Ramos (cell line): ENCODE measurements at regions not wholly inside any gene's neighbourhood (a gene's known extent, or its start where the extent isn't known, plus 50 kb on each side); places are given as distances from the start of the nearest gene placed in this dataset.

Experiments used
- in situ Hi-C: fragments of 300-500 bp; cut with MboI; formaldehyde crosslinking; loops from one replicate; pipeline ENCODE4 v1.14.3; 2022; ENCODE audit warnings: low sequenced_read_pairs; ENCODE audit not compliant: unreplicated experiment

DNA sequence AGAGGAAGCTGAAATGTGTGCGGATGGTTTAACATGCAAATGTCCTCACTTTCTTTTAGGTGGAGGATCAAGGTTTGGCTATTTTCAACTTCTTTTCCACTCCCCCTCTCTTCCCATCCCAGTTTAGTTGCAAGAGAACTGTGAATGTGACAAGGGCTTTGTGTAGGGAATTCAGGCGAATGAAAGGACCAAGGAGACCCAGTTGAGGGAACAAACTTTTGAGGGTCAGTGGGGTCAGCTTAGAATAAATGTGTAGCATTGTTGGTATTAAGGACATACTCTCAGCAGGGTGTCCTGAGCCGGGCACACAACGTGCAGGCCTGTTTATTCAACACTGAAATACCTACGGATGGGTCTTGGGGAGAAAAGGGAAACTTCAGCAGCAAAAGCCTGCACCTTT is 346.0 kb downstream of the PMP22 start:
- in situ Hi-C loops: no loop called here

DNA sequence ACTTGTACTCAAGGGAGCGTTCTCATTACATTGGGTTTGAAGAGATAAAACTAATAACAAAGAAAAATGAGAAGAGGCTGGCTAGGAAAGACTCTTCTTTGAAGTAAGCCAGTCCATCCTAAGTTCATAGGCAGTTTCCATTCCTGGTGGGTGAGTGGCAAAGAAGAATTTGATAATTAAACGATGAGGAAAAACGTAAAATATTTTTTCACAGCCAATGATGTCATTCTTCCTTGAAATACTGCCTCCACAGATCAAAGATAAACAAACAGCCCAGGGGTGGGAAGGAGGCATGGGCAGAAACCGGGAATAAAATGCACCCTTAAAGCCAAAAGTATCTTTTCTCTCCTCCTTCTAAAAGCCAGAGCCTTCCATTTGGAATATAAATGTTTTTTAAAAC is 346.6 kb downstream of the PMP22 start:
- in situ Hi-C loops: no loop called here

DNA sequence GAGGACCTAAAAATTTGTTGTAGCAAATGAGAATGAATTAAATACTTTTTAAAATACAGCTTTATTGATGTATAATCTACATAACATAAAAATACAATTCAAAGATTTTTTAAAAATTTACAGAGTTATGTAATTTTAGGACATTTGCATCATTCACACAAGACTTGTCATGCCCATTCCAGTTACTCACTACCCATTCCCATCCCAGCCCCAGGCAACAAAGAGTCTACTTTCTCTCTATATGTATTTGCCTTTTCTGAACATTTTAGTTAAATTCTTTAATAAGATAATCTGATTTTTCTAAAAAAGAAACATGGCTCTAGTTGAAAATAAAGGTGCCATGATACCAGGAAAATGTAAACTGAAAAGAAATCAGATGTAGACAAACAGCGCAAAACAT is 354.2 kb downstream of the PMP22 start:
- in situ Hi-C loops: no loop called here

GRCh38 chr17:14904386-14904785 is 360.7 kb downstream of the PMP22 start:
- in situ Hi-C loops: no loop called here

GRCh38 chr17:14903854-14904253 is 361.3 kb downstream of the PMP22 start:
- in situ Hi-C loops: no loop called here

DNA sequence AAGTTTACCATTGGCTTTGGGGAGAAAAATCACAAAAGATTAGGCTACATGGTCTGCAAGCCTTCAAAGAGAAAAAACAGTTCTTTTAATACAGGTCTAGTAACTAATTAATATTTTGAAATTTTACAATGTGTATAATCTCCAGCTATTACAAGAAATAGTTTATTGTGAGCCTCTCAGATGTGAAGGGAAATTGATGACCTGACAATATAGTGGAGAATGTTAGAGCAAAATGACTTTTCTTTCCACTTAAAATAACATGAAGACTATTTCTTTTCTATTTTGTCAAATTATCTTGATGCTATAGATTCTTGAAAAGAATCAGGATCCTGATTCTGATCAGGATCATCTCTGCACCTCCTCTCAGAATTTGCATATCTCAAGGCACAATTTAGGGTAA is 362.3 kb downstream of the PMP22 start:
- in situ Hi-C loops: no loop called here

DNA sequence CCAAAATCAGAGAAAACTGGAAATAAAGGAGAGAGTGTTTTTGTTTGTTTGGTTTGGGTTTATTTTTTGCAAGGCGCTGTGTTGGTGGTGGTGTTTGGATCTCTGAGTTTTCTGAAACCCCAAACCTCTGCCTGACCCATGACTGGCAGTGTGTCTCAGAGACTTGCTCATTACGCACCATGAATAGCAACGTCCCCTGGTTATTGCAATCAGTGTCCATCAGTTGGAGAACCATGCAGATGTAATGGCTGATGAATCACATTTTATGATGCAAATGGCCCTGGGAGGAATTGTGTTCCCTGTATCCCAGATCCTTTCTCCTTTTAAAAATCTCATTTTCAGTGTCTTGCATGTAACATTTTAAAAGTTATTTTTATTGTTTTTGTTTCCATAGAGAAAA is 362.8 kb downstream of the PMP22 start:
- in situ Hi-C loops: no loop called here

GRCh38 chr17:14901376-14901775 is 363.8 kb downstream of the PMP22 start:
- in situ Hi-C loops: no loop called here

DNA sequence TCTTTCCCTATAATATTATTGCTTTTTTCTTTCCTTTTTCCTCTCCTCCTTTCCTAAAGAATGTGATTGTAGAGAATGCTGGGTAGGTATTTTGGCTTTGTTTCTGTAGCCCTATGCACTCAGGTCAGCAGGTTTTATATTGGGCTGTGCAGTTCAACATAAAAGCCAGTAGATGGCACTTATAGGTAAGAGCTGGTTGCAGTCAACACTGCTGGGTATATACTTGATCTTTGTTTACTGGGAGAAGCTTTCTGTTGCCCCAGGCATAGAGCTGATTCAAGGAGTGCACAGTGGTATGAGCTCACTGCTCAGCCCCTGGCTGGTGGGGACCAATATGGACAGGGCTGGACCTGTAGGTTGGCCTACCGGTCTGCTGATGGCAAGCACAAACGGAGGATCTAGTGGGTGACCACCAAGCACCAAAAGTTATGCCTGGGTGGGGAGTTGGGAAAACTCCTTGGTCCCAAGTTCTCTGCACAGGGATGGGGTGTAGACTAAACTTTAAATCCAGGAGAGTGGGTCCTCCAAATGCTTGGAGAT is 378.9 kb downstream of the PMP22 start:
- in situ Hi-C loops: no loop called here

- in situ Hi-C loops: no loop called here
Measured at GRCh38 chr17:14882131-14882530, 383.0 kb downstream of the PMP22 start.

DNA sequence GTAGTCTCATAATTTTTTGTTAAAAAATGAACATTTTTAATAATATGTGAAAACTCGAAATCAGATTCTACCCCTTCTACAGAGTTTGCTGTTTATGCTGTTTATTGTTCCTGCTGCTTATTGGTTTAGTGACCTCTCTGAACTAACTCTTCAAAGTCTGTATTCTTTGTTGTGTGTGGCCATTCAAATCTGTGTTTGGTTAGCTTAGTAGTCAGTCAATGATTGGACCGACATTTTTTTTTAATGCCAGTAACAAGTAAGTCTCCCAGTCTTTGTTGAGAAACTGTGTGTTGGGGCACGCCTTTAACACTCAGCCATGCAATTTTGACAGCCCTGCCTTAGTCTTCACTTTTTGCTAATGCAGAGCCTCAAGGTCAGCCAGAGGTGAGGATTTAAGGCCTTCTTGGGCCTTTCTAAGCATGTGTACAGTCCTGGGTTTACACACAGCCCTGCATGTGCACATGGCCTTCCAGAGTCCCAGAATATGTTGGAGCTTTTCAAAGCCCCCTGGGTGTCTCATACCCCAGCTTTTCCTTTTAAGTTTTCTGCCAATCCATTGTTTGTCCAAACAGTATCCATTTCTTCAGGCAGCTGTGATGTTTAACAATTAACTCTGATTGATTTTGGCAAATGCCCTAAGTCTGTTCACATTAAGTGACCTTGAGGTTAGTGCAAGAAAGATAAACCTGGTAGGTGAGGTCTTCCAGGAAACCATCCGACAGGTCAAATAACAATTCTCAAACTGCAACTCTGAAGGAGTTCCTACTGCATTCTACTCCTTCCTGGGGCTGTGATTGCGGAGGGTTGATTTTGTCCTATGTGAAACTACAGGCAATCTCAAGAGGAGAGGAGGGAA is 389.3 kb downstream of the PMP22 start:
- in situ Hi-C loops: no loop called here

DNA sequence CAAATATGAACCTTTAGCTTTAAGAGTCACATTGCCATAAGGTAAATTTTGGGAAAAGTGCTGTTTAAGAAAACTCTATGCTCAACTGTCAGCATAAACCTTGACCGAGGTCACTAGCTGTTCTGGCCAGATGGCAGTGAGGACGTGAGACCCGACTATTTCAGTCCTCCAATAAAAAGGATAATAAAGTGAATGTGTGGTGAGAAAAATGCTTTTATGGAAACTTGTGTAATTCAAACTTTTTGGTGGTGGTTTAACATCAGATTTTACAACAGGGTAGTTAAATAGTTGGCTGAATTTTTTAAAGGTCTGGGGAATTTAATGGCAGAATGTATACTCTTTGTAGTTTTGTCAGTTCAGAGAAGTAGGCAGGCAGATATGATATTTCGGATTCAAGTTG is 391.1 kb downstream of the PMP22 start:
- in situ Hi-C loops: no loop called here

DNA sequence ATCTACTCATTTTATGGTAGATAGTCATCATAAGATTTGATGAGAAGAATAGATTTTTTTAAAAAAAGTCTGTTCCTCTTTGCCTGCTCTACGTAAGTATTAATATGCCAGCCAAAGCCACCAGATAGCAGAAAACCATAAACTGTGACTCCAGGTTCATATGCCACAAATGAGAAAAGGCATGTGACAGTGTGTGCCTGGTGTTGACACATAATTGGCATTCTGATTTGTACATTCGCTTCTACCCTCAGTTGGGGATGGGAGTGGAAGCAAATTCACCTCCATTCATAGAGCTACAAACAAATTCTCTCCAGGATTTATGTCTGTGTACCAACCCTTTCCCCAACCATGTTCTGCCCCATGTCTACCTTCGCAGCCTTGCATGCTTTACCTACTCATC is 391.6 kb downstream of the PMP22 start:
- in situ Hi-C loops: no loop called here

DNA sequence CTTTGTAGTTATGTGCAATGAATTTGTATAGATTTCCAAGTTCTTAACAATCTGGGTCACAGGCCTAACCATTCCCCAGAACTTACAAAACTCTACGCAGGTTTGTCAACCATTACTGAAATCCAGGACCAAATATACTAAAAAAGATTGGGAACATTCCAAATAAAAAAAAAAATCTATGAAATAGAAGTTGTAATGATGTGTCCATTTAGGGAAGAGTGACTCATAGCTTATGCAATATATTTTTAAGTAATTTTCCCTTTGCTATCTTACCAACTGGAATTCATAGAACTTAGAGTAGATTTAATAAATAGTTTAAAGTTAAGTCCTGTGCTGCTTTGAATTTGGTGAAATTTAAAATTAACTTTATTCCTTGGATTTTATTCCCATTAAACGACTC is 393.2 kb downstream of the PMP22 start:
- in situ Hi-C loops: no loop called here

DNA sequence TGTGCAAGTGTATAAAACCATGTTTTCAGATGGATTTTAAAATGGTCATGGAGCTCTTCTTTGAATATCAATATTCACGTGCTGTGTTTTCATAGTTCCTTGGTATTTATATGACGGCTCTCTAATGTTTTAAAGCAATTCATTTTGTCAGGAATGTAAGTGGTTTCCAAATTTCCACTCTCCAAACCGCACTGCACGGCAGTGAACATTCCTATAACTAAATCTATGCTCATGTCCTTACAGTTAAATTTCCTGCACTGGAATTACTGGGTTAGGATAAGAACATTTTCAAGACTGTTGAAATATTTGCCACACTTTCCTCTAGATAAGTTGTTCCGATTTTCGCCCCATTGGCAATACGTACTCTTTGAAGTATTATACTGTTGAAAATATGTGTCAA is 398.9 kb downstream of the PMP22 start:
- in situ Hi-C loops: no loop called here

DNA sequence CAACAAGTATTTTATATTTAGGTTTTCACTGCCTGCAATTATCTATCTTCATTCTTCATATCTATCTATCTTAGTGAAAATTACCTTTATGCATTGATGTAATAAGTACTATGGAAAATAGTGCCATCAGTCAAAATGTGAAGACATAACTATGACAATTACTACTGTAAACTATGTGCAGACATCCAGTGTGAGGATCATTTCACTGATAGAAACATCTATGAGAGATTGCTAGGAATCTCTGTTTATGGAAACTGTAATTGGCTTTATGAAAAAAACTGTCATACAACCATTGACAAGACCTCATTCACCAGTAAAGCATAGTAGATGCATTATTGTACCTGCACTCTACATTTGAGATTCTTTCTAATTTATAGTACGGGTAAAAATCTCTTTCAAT is 401.0 kb downstream of the PMP22 start:
- in situ Hi-C loops: no loop called here

DNA sequence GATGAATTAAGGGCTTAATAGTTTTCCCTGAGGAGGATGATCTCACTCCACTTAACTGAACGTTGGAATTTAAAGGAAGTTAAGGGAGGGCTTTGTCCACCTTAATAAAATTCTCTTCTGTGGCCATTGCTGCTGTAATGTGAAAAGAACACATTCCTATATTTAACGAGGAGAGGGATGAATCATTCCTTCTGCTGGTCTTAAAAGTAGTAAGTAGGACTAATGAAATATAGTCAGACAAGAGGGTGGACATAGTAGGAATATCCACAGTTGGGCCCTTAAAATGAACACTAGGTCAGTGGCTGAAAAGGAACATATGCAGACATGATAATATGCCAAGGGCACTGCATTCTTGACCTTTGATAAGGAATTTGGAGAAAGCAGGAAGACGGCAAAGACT is 405.6 kb downstream of the PMP22 start:
- in situ Hi-C loops: no loop called here

- in situ Hi-C loops: no loop called here
Measured at GRCh38 chr17:14856176-14856575, 408.9 kb downstream of the PMP22 start.

- in situ Hi-C loops: no loop called here
Measured at GRCh38 chr17:14854691-14855090, 410.4 kb downstream of the PMP22 start.

- in situ Hi-C loops: no loop called here
Measured at GRCh38 chr17:14845591-14846281, 419.4 kb downstream of the PMP22 start.

DNA sequence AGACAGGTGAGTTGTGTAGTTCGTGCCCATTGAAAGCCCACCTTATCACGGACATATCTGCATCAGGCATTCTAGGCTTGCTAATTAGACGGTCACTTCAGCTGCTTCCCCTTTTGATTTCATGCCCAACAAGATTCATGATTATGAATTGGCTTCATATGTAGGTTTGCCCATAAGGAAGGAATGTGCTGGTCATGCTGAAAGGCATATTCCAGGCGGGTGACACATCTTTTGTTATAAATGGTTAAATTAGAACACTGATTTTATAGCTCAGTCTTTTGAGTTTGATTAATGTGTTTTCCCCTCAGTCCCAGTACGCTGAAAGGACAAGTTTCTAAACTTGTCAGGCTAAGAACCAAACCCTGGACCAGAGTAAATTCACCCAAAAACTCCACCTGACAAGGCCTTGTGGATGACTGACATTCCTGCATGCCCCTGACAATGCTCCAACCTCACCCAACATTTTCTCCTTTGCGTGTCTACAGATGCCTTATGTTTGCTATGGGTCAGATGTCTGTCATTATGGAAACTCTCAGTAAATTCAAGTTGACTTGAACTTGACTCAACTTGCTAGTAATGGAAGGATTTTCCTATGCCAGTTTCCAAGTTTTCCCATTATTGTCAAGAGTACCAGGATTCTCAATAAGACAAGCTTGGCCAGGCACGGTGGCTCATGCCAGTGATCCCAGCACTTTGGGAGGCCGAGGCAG is 421.9 kb downstream of the PMP22 start:
- in situ Hi-C loops: no loop called here
